CD4-positive, alpha-beta T cell treated with Interleukin-17A for 4 hours (primary cell): ENCODE measurements at regions not wholly inside any gene's neighbourhood (a gene's known extent, or its start where the extent isn't known, plus 50 kb on each side); places are given as distances from the start of the nearest gene placed in this dataset.
"Not testable (repeated sequence)": the region's sequence is repeated elsewhere in the genome, so short reads cannot be mapped to it uniquely, and the experiment has no call there.

Experiments
- DNase-seq: peaks from one replicate; pipeline ENCODE4 v3.0.0-alpha.2; 2020; ENCODE audit warnings: mixed read lengths

- no peak for DNase-seq
Measured at GRCh38 chr11:15667127-15667725, 552.5 kb downstream of the INSC start.

GRCh38 chr11:15668718-15669117 is 554.0 kb downstream of the INSC start:
- no peak for DNase-seq

DNA sequence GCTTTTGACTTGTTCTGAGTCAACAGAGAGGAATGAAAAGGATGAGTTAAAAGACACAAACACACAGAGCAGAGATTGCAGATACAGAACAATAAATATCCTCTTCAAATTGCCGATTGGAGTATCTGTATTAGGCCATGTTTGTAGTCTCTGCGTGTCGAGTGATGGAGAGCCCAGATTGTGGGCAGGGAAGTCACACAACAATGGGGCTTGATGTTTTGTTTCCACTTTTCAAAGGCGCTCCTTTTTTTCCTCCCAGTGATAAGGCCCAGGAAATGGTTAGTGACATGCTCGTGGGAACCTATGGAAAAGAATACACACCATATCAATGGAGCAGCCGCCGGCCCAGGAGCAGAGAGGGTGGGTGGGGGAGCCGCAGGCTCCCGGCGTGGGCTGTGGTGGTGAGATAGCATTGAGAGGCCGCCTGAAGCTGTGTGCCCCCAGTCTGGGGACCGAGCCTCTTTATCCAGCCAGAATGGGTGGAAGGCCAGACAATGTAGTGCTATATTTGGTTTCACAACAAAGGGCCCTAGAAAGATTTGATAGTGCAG is 555.9 kb downstream of the INSC start:
- DNase-seq, result no peak

DNA sequence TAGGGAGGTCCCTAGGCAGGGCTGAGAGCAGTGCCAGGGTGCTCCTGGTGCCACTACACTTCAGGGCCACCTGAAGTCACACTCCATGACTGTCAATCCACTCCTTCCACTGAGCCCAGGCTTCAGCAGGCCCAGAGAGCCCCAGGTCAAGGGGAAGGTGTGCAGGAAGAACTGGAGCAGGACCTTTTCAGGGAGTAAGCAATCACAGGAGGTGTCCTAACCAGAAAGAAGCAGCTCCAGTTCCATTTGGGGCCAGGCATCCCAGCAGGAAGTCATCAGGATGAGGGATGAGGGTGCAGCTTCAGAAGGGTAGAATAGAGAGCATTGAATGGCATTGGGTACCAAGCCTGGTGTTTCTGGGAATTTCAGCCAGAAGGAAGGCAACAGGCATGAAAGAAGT is 556.5 kb downstream of the INSC start:
- no peak for DNase-seq

DNA sequence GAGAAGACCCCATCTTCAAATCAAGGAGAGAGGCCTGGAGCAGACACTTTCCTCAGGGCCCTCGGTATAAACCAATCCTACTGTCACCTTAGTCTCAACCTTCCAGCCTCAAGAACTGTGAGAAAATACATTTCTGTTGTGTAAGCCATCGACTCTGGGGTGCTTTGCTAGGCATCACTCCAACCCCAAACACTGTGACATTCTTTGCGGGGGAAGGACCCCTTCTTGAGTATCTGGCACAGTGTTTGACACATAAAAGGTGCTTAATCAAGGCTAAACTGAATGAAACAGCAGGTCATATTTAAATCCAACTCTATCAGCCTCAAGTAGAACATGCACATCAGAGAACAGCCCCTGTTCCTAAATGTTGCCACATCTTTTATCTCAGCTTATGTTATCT is 558.1 kb downstream of the INSC start:
- DNase-seq, result no peak

DNA sequence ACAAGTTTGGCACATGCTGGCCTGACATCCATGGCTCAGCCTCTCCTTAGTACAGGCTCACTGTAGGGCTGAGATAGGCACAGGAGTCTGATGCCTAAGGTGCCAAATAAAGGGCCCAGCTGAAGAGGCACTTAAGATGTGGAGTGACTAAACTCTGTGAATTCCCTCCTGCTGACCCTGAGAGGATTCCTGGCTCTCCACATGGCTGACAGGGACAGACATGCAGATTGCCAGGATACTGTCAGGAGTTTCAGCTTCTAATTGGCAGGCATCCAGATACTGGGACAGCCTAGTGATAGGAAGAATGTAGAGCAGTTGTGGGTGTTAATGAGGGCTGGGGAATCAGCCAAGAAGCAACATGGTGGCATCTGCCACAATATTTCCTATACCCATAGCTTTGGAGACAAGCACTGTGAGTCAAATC is 558.7 kb downstream of the INSC start:
- DNase-seq, result no peak

GRCh38 chr11:15674756-15675155 is 560.0 kb downstream of the INSC start:
- DNase-seq, result no peak

DNA sequence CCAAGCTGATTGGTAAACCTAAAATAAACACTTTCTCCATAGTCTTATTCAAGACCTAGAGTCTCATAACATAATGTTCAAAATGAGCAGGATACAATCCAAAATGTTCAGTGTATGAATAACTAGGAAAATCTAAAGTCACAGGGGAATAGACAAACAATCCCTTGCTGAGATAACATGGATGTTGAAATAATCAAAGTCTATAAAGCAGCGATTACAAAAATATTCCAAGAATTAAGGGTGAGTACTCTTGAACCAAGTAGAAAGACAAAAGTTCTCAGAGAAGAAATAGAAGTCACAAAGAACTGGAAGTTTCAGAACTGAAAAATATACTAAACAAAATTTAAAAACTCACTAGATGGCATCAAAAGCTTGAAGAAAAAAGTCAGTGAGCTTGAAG is 561.0 kb downstream of the INSC start:
- DNase-seq, result no peak

- DNase-seq, result no peak
Measured at GRCh38 chr11:15677181-15677580, 562.5 kb downstream of the INSC start.

DNA sequence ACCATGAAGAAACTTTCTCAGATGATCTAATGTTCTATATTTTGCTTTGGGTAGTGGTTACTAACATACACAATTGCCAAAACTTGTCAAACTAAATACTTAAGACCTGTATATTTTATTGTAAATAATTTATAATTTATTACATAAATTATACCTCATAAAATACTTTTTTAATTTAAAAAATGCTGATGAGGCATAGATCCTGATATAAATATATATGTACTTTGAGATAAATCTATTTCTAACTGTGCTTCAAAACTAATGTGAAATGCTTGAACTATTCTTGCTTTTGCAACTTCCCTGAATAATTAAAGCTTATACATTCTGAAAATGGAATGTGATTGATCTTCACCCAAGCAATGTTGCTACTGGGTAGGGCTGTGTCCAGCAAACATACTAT is 568.8 kb downstream of the INSC start:
- DNase-seq, result no peak

DNA sequence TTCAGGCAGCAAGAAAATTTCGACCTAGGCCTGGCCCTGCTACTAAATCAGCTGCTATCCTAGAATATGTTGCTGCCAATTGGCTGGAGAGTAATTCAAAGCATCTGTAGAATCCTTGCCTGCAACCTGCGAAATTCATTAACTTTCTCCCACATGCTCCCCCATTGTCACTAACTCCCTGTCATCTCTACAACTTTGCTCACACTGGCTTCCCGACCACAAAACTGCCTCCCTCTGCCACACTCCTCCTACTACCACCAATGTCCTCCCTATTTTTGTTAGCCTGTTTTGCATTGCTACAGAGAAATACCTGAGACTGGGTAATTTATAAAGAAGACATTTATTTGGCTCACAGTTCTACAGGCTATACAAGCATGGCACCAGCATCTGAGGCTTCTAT is 570.6 kb downstream of the INSC start:
- DNase-seq, result no peak

GRCh38 chr11:15686259-15686658 is 571.5 kb downstream of the INSC start:
- DNase-seq, result not testable (repeated sequence)

GRCh38 chr11:15687342-15687741 is 572.6 kb downstream of the INSC start:
- no peak for DNase-seq

GRCh38 chr11:15688351-15688792 is 573.6 kb downstream of the INSC start:
- no peak for DNase-seq

- DNase-seq, result no peak
Measured at GRCh38 chr11:15690320-15690719, 575.6 kb downstream of the INSC start.

DNA sequence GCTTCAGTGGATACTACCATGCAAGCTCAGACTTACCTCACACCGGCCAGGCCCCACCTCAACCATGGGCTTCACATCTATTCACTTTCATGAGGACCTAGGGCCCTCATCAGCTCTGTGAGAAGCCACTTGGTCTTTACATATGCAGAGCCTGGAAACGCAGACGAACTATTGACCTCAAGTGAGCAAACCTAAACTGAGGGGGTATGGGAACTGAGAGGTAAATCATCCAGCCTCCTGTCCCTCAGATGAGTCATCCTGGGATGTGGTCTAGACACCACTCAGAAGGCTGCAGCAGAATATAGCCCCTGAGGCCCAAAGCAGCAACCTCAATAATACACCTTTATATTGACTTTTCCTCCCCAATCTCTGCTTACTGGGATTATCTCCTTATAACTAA is 578.0 kb downstream of the INSC start:
- no peak for DNase-seq

DNA sequence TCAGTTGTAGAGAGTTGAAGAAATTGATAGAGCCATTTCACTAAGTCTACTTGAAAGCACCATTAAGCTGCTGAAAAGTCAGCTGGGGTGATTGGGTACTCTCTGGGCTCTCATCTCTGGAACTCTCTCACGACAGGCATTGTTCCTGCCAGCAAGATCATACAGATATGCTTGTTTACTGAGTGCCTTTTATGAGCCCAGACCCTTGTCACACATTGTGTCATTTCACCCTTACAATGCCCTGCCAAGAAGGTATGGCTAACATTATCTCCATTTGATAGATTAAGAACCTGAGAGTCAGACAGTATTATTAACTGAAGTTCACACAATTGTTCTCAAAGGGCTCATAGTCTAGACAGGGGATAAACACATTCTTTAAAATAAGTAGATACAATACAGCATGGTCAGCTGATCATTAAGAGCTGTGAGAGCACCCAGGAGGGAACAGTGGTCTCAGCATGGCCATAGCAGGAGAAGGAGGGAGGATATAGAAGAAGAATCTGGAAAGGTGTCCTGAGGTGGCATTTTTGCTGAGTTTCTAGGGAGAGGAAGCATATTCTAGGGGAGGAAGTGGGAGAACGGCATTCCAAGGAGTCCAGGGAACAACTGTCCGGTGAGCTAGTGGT is 580.5 kb downstream of the INSC start:
- no peak for DNase-seq

- DNase-seq, result no peak
Measured at GRCh38 chr11:15696069-15696468, 581.3 kb downstream of the INSC start.

GRCh38 chr11:15697437-15698236 is 582.9 kb downstream of the INSC start:
- DNase-seq, result no peak

GRCh38 chr11:15698855-15699254 is 584.1 kb downstream of the INSC start:
- DNase-seq, result no peak

DNA sequence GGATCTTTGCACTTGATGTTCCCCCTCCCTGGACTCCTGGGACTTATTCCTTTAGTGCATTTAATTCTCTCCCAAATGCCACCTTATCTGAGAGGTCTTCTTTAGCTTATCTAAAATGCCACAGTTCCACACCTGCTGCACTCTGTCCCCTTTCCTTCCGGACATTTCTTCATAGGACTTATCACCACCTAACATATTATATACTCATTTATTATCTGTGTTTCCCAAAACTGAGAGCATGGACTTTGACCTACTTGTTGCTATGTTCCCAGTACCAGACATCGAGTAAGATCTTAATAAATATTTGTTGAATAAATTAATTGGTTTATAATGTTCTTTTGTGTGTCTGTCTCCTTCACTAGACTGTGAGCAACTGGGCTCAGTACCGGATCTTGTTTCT is 585.3 kb downstream of the INSC start:
- no peak for DNase-seq

- no peak for DNase-seq
Measured at GRCh38 chr11:15700456-15700855, 585.7 kb downstream of the INSC start.

GRCh38 chr11:15704064-15704463 is 589.3 kb downstream of the INSC start:
- DNase-seq, result no peak

DNA sequence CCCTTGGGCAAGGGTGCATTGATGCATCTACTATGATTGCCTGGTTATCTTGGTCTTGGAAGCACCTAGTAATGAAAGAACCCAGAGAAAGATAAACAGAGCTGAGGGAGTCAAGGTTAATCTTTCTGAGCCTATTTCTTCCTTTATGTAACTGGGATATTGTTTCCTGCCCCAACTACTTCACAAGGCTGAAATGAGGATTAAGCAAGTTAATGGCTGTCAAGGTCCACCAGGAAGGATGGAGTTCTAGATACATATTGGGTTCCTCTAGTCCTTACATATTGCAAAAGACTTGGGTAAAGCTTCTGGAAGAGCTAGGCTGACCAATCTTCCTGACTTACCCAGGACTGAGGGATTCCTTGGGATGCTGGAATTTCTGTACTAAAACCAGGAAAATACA is 589.8 kb downstream of the INSC start:
- DNase-seq, result no peak
